Hematopoietic multipotent progenitor cell (in vitro differentiated cells): ENCODE measurements at regions not wholly inside any gene's neighbourhood (a gene's known extent, or its start where the extent isn't known, plus 50 kb on each side); places are given as distances from the start of the nearest gene placed in this dataset.
A peak's percentile ranks its signal among the peaks of the same experiment; 100 is the strongest.

Experiments
- DNase-seq, 3 donors: peaks; one replicate each; pipeline ENCODE4 v3.0.0-alpha.2; 2011 to 2015; ENCODE audit warnings: low read depth in 2 of 3, low spot score in 2 of 3

DNA sequence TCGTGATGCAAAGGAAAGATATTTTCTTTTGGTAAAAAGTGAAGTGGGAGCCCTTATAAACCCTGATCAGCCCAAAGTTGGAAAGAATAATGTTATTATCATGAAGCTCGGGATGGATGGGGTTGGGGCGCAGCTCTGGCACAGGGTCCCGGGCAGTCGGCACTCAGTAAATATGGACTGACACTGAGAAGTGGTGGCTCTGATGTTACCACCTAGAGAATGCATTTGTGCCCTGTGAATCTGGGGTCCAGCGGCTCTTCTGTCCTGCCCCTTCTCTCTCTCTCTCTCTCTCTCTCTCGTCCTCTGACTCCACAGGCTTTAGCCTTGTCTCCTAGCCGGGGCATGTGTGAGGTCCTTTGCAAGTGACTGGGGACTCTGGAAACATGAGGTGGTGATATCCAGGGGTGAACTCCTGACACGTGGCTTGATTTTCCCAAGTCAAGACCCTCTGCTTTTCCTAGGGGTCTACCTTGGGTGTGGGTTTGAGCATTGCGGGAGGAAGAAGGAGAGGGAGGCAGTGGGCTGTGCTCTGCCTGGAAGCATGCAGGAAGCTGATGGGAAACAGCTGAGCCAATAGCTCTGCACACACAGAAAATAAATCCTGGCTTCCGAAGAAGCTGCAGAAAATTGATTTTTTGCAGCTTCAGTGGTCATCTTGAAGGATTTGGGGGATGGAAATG lies 162.7 kb downstream of the MACROH2A1 start:
- DNase-seq, result no peak

DNA sequence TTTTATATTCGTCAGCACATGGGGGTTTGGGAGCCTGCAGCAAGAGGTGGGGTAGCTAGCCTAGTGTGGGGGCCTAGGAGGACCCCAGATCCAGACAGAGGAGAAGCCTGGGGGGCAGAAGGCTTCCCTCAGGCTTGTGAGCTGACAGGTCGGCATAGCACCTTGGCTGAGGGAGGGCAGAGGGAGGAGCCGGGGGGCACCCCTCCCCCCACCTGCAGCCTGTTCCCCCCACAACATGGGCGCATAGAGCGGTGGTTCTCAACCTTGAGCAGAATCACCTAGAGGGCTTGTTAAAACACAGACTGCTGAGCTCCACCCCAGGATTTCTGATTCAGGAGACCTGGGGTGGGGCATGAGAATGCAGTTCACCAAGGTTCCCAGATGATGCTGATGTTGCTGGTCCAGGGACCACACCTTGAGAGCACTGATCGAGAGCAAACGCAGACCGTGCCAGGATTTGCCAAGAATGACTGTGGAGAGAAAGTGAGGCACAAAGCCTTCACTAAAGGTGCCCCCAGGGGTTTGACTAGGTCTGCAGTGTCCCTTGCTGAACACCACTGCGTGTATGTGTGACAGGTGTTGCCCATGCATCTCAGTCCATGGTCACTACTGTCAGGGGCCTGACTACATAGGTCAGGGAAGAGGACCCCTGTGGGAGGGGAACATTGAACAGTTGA lies 163.3 kb downstream of the MACROH2A1 start:
- no peak for DNase-seq

DNA sequence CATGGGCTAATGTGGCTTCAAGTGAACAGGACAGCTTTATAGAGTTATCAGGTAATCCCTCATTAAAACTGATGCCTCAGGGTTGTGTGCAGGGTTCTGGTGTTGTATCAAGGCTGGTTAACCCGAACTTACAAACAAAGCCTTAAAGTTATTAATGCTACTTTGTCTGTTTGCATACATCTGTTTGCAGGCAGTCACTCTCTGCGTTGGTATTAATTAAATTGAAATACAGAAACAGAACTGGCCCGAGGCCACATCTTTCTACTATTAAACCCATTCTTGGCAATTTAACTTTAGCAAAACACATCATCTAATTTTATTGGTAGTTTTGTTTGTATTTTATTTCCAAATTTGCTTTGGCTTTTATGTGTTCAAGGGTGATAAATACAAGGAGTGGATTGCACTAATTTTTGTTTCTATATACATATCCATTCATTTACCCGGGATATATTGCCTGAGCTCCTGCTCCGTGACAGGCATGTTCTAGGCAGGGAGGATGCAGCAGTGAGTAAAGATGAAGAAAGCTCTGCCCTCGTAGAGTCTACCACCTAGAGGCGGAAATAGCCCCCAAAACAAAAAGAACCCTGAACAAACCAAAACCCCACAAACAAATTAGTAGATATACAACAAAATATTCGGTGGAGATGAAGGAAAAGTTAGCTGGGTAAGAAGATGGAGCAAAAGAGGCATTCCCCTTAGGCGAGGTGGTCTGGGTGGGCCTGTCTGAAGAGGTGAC lies 164.2 kb downstream of the MACROH2A1 start:
- DNase-seq, result no peak

DNA sequence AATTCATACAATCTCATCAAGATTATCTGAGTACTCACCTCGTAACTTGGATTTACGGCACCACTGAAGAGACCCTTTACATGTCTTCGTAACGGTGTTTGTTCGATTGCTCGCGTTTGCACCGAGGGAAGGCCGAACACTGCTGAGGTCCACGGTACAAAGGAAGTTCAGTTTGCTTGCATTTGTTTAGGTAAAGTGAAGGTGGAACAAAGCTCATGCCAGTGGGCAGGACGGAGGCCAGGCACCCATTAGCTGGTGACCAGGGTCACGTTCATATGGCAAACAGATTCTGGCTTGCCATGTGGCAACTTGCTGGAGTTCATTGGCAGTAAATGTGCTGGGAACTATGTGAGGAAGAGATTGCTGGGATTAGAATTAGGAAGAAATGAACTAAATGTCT lies 164.8 kb downstream of the MACROH2A1 start:
- DNase-seq, result no peak

DNA sequence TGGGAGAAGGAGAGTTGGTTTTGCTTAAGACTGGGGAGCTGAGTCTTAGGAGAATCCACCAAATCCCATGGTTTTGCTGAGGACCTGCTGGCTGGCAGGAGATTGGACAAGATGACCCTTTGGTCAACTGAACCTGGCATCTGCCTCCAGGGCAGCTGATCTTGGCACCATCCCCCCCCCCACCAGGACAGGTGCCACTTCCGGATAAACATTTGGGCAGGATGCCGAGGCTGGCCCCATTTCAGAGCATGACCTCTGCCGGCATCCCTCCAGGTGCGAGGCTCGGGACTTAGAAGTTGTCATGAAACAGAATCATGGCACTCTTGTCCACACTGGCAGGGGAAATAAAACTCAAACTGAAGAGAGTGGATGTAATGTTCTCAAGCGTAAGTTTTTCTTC lies 165.6 kb downstream of the MACROH2A1 start:
- DNase-seq, result no peak

DNA sequence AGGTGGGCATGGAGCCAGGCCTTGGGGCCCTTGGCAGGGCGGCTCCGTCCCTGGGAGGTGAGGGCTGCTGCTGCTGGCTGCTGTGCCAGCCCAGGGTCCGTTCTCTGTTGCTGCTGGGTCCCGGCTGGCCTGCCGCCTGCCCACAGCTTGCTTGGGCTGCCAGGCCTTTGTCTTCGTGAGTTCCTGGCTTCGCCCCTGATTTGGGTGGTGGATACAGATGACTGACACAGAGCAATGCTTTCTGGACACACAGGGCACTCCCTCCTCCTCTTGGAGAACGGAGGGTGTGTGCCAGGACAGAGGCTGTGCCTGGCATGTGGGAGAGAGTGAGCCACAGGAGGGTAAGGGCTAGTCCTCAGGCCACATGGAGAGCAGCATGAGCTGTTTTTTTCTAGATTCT lies 166.1 kb downstream of the MACROH2A1 start:
- no peak for DNase-seq

DNA sequence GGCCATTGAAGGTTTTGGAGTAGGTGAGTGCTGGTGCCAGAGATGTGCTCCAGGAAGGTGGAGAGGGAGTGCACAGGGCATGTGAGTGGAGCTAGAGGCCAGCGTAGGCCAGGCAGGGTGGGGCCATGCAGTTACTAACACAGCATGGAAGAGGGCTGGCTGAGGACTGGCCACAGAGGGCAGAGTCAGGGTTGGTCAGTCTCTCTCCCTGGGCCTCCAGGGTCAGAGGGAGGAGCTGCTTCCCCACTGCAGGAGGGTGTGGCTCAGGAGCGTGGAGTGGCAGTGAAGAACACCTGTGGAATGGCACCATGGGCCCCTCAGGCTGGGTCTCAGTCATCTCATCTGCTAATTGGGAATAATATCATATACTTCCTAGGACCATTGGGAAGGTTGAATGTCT lies 167.7 kb downstream of the MACROH2A1 start:
- no peak for DNase-seq

DNA sequence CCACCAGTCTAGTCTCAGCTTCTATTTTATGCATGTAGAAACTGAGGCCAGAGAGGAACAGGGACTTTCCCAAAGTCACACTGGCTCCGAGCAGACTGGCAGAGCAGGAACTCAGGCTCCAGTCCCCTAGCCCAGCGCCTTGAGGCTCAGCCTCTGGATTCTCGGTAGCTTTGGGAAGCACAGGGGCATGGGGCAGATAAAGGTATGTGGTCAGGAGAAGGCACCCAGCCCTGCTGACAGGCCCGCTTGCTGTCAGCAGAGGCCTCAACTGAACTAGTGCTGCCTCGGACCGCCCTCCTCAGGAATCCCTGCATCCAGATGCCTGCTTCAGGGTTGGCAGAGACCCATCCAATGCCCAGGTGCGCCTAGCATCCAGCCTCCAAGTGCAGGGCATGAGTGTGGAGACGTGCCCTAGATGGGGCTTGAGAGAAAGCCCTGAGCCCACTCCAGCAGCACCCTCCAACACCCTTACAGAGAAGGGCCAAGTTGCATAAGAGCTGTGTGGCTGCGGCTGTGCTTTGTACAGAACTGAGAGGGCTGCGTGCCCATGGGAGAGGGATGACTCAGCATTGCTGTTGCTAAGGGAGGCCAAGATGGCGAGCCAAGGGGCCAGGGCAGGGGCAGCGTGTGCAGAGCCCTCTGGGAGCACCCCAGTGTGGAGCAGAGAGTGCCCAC lies 168.6 kb downstream of the MACROH2A1 start:
- DNase-seq, result peak in 1 of 3 donors; percentile 56

DNA sequence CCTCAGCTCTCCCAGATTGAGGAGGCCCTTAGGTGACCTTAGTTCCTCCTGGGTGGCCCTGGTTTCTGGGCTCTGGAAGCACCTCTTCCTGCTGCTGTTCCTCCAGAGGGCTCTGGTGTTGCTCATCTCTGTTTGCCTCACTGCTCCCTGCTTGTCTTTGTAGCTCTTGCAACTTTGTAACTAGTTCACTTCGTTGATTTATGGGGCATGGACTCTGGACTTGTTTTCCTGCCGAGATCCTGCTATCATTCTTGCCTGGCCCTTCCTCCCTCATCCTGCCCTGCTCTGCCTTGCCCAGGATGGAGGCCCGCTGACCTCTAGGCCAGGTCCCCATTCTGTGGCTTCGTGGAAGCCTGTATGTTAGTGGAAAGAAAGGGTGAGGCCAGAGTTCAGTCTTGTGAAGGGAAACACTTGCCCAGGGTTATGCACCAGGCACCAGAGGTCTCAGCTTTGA lies 169.3 kb downstream of the MACROH2A1 start:
- no peak for DNase-seq

DNA sequence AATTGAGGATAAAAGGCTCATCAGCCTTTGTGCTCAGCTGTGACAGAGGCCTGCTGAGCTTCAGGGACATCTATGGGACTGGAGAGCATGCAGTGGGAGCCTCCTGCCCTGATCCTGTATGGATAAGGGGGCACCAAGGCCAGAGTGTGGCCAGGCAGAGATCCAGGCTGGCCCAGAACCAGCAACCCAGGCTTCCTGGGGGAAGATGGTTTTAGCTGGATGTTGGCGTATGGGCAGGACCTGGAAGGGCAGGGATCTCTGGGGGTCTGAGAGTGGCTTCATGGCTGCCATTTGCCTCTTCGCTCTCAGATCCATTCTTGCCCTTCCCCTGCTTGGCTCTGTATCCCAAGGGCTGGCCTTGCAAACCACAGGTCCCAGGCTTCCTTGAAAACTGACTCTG lies 169.9 kb downstream of the MACROH2A1 start:
- no peak for DNase-seq

DNA sequence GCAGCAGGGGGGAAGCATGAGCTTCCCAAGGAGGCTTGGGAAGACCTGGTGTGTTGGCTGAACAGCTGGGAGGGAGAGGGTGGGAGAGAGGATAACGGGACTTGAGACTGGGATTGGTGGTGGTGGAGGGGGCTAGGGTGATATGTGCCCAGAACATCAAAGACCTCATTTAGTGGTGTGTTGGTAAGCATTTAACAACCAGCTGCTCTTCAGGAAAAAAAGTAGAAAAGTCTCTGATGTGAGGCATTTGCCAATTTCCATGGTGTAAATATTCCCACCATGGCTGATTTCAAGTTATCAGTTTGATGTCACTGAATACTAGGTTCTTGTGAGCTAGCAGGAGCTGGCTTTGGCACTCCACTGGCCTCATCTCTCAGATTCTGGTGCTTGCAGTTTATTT lies 170.8 kb downstream of the MACROH2A1 start:
- no peak for DNase-seq

DNA sequence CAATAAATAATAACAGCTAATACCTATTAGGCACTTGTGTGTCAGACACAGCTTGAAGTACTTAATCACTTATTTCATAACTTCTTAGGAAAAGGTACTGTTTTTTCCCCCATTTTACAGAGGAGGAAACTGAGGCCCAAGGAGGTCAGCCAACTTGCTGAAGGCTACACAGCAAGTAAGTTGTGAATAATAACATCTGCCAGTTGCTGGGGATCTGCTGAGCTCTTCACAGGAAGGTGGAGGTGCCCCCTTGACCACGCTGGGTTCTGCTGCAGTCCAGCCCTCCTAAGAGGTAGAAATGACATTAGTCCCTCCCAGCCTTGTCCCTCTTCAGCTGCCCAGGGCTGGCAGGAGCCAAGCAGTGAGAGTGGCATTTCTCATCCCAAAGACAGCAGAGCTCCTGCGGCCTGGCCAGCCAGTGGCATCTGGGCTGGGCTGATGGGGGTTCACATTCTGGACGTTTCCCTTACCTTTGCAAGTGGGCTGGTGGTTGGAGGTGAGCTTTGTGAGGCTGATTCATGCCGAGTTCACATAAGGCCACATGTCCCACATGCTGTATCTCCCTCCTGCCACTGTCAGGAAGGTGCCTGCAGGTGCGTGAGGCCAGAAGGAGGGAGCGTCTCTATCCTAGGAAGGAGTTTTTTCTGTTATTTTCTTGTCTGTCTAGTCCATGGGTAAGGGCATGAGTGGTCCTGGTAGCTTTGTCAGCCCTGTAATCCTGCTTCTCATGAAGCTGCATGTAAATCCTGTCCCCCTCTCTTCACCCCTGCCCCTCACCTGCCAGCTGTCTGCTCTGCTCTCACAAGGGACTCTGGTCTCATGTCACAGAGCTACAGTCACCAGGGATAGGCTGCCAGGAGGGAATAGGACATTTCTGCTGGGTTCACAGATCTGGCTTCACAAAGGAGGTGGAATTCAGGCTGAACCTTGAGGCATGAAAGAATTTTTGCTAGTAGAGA lies 171.7 kb downstream of the MACROH2A1 start:
- DNase-seq, result no peak

DNA sequence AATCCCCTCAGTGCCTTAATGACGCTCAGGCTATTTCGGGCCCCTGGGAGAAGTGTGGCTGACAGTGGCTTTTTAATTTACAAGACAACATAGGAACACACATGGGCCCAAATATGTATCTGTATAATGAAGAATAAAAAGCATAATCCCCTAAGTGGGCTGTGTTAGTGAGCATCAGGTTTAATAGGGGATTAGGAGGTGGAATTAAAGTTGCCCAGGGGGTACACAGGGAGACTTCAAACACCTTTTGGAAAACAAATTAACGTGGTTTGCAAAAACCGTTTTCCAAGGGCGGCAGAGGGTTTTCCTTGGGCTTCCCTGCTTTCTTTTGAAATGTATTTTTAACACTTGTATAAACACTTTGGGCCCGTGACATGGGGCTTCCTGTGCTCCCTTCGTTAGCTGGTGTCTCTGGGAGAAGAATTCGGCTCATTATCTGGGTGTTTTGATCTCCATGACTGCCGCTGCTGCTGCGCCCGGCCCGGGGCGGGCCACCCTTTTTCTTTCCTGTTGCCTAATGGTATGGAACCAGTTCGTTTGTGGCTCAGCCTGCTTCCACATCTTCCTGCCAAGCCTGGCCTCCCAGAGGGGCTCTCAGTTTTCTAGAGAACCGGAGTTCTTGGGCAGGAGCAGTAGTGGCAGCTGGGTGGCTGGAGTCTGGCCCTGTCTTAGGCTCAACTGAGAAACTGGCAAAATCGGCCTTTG lies 173.0 kb downstream of the MACROH2A1 start:
- DNase-seq, result no peak

DNA sequence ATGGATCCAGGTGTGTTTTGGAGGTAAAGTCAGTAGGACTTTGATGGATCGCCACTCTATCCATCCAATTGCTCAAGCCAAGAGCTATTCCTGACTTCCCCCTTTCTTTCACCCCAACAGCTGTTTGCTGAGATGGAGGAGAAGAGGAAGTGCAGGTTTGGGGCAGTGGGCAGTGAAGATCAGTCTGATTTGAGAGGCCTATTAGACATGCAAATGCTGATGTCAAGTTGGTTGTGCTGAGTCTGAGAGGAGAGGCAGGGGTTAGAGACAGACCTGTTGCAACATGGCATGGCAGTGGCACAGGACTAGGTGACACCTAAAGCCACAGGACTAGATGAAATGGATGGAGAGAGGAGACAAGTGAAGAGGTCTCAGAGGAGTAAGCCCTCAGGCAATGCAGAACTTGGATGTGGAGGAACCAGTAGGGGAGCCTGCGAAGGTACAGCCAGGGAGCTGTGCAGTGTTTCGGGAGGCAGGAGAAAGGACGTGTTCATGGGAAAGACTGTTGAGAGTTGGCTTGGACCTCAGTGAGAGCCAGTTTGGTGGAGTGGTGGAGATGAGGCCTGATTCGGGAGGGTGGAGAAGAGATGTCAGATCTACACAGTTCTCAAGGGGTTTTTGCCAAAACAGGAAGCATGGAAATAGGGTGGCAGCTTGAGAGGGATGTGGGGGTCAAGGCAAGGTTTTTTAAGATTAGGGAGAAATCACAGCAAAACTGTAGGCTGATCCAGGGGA lies 175.0 kb downstream of the MACROH2A1 start:
- DNase-seq, result peak in 1 of 3 donors; percentile 62

DNA sequence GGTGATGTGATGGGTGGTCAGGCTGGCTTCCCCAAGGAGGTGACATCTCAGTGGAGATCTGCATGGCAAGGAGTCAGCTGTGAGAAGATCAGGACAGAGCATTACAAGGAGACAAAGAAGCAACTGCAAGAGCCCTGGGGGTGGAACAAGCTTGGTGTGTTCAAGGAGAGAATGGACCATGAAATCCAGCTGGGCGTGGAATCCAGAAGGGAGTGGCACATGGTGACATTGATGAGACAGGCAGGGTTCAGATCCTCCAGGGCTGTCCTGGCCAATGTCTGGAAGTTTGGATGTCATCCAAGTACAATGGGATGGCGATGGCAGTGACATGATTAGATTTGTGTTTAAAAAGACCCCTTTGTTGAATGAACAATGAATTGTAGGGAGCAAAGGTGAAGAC lies 175.6 kb downstream of the MACROH2A1 start:
- no peak for DNase-seq

DNA sequence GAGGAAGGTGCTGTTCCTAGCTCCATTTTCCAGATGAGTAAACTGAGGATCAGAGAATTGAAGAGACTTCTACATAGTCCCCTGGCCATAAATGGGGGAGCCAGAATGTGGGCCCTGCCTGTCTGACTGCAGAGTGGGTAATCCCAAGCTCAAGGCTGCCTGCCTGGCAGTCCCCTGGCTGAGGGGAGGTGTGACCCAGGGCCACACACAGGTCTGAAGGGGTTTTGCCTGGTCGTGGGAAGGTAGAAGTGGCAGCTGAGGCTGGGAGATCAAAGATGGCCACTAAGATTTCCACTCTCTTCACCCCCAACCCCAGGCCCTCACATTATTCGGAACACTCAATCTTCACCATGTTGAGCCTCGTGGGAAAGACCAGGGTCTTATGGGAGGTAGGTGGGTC lies 176.3 kb downstream of the MACROH2A1 start:
- DNase-seq, result no peak

DNA sequence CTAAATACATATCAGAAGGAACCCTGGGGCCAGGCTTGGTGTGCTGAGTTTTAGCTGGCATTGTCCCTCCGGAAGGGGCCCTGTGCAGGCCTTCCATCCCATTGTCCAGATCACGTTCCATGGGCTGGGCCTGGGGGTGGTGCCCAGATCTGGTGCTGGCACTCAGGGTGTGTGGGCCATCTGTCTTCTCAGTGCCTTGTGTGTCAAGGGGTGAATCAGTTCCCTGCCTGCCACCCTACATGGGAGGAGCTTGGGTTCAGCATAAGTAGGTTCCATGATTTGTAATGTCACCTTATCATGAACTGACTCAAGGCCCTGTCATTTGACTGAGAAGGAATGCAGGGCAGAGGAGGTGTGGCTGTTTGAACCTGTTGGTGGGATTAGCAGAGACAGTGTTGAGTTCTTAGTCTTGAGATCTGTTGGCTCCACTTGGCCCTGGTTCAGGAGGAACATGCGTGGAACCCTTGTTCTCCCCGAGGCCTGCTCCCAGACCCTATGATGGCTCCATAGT lies 176.8 kb downstream of the MACROH2A1 start:
- no peak for DNase-seq

DNA sequence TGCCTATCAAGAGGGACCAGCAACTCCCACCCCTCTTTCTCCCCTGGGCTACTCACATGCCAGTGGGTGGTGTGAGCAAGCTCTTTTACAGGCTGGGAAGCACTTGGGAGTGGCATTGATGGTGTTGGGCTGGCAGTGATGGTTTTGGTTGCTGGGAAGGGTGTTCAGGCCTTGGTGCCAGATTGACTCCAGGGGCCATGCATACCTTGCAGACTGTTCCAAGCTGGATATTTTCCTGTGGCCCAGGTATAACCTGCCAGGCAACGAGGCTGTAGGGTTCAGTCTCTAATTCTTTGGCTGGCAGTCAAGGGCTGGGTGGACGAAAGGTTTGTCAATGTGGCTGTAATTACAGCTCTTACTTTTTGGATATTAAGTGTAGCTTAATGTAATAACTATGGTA lies 177.3 kb downstream of the MACROH2A1 start:
- DNase-seq, result no peak

DNA sequence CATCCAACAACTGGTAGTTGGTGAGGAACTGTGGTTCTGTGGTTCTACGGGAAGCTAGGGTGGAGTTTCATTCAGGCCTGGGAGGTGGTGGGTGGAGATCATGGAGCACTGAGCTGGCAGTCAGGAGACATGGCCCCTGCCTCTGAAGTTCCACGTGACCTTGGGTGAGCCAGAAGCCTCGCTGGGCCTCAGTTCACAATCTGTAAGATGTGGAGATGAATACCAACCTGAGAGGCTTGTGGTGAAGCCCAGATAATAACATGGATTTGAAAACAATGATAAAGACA lies 177.9 kb downstream of the MACROH2A1 start:
- DNase-seq, result no peak
